GM19025 (cell line): ENCODE measurements at regions not wholly inside any gene's neighbourhood (a gene's known extent, or its start where the extent isn't known, plus 50 kb on each side); places are given as distances from the start of the nearest gene placed in this dataset.
"Not testable (repeated sequence)": the region's sequence is repeated elsewhere in the genome, so short reads cannot be mapped to it uniquely, and the experiment has no call there.

Source experiments
- ATAC-seq: cut with Tn5 transposase; IDR thresholded peaks from one replicate; pipeline ENCODE4 v1.9.1; 2021; ENCODE audit warnings: mild to moderate bottlenecking, low read depth, moderate library complexity; ENCODE audit not compliant: unreplicated experiment

GRCh38 chr4:28490669-28491068 is 1630.0 kb downstream of the STIM2 start:
- ATAC-seq, result no peak

GRCh38 chr4:28505064-28505463 is 1644.4 kb downstream of the STIM2 start:
- ATAC-seq, result no peak

- ATAC-seq, result no peak
Observed at GRCh38 chr4:28508636-28509035, 1648.0 kb downstream of the STIM2 start.

GRCh38 chr4:28514766-28515165 is 1654.1 kb downstream of the STIM2 start:
- ATAC-seq, result not testable (repeated sequence)

- ATAC-seq, result no peak
Observed at GRCh38 chr4:28518561-28519165, 1658.0 kb downstream of the STIM2 start.

DNA sequence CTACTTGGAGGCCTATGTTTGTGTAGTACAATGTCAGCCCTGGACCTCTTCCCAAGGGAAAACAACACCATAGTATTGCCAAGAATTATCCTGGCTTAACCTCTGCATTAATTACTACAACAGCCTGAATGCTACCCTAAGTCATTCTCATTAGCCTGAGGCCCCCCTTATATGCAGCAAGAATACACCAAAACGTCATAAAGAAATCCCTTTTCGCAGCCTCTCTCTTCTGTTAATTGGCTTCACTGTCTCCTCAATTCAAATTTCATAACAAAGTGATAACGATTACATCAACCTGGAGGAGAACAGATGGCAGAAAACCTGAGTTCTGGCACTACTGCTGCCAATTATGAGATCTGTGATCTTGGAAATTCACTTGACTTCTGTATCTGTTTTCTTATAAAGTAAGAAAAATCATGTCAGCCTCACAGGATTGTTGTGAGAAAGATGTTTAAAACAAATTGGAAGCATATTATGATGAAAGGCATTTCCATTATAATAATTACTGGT is 1663.1 kb downstream of the STIM2 start:
- no peak for ATAC-seq

GRCh38 chr4:28536124-28536523 is 1675.5 kb downstream of the STIM2 start:
- no peak for ATAC-seq

- ATAC-seq, result no peak
Observed at GRCh38 chr4:28545986-28546385, 1685.3 kb downstream of the STIM2 start.

- ATAC-seq, result no peak
Observed at GRCh38 chr4:28548136-28548535, 1687.5 kb downstream of the STIM2 start.

GRCh38 chr4:28548594-28548993 is 1688.0 kb downstream of the STIM2 start:
- no peak for ATAC-seq

DNA sequence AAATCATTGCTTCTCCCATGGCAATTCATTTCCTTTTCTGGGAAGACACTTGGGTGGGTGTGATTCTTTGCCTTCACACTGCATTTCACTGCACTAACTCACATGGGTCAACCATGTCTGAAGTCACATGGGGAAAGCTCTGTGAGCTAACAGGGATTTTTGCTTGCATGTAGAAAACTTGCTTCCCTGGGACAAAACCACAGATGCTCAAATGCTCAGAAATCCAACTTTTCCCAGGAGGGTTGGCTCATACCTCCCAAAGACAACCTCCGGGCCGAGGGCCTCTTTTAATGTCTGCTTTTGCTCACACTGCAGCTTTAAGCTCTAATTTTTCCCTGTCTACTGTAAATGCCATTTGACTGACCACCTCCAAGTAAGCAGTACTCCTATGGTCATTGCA is 1695.2 kb downstream of the STIM2 start:
- ATAC-seq, result no peak

- no peak for ATAC-seq
Observed at GRCh38 chr4:28557755-28558154, 1697.1 kb downstream of the STIM2 start.

DNA sequence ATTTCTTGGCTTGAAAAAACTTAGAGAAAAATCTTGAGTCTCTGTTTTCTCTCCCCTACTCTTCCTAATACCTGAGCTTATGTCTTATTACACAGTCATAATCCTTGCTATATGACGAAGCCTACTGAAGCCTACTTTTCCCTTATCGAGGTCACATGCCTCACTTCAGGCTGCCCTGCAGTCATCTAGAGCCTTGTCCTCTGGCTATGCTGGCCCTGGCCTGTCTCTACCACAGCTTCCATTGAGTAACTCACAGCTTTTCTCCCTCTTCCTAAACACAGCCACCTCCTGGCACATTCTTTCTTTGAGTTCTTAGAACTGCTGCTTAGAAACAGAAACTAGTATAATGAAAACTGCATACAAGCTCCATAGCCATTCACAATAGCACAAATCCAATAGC is 1698.3 kb downstream of the STIM2 start:
- ATAC-seq, result no peak

DNA sequence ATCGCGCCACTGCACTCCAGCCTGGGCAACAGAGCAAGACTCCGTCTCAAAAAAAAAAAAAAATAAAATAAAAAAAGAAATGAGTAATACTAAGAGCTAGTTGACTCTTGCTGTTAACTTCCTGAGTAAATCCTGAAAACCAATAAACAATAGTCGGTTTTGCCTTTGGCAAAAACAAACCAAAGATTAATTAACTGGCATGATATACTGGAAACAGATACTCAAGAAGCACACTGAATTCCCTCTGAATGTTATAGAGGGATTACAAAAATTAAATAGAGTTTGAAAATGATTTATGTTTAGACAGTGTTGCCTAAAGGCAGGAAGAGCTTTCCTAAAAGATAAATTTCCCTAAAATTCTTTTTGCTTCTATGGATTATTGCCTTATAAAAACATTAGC is 1702.3 kb downstream of the STIM2 start:
- no peak for ATAC-seq

DNA sequence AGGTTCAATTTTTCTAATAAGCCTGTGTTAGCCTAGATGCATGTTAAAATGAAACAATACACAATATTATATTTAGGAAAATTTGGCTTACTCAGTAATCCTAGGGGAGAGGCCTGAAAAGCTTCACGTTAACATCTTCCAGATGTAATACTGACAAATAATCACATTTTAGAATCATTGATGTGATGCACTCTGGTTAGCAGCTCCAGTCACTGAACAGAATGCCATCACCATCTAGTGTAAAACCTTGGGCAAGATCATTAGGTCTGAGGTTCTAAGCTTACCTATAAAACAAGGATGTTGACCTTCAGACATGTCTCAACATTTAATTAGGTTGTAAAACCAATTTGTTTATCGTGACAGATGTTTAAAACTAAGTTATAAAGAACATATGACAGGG is 1704.8 kb downstream of the STIM2 start:
- ATAC-seq, result no peak

DNA sequence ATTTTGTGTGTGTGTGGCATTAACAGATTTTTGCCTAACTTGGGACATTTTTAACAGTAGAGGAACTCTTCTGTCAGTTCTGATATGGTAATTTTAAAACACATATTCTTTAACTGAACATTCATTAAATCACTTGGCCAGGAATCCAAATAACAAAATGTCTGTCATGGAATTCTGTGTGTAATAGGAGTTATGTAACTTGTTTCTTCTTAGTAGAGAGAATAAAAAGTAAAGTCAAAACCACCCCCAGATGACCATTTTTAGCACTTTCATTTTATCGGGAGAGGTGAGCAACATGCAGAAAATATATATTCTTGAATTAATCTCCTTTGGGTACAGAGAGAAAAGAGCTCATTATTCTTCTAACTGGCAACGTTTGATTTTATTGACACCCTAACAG is 1740.3 kb downstream of the STIM2 start:
- ATAC-seq, result no peak

GRCh38 chr4:28621591-28621990 is 1761.0 kb downstream of the STIM2 start:
- ATAC-seq, result no peak

DNA sequence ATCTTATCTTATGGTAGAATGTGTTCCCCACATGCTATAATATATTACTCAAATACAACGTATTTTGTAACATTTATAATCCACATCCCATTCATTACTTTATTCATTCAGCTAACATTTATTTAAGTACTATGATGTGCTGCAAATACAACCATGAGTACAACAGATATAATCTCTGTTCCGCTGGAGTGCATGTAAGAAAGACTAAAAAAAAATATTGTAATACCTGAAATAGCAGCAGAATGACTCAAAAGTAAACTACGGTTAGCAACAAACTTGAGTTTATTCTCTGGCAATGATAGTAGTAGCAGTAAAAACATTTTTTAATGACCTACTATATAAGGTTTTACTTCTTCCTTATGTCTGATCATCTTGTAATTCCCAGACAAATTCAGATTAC is 1776.3 kb downstream of the STIM2 start:
- no peak for ATAC-seq

GRCh38 chr4:28639747-28640146 is 1779.1 kb downstream of the STIM2 start:
- ATAC-seq, result no peak

DNA sequence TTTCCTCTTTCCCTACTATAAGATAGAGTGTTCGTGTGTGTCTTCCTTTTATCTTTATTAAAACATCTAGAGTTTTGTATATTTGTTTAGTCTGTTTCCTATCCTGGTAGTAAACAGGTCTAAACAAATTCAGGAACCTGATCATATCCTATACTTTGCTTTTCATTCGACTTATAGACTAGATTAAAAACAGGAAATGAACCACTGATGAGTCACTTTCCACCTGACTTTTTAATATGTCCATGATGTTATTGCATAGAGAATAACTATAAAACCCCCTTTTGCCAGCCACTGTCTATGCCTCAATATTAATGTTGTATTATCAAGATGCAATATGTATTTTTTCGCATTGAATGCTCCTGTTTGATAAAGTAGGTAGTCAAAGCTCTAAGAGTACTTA is 1794.0 kb downstream of the STIM2 start:
- ATAC-seq, result no peak

DNA sequence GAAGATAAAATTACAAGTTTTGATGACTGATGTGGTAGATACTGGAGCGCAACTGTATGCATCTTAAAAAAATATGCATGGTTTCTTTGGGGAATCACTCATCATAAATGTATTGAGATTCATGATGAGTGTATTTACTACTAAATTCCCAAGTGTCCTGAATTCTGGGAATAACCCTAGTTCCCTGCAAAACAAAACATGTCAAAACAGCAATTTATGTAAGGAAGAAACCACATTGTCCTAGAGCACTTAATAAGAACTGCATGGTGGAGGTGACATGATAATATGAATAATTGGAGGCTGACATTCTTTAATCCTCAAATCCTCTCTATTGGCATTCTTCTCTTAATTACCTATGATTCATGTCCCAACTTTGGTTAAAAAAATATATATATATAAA is 1804.7 kb downstream of the STIM2 start:
- no peak for ATAC-seq

GRCh38 chr4:28675582-28675981 is 1814.9 kb downstream of the STIM2 start:
- no peak for ATAC-seq

- no peak for ATAC-seq
Observed at GRCh38 chr4:28677808-28678207, 1817.2 kb downstream of the STIM2 start.
